Osteocyte (in vitro differentiated cells): ENCODE measurements at regions not wholly inside any gene's neighbourhood (a gene's known extent, or its start where the extent isn't known, plus 50 kb on each side); places are given as distances from the start of the nearest gene placed in this dataset.

ENCODE experiments used
- DNase-seq: peaks from one replicate; pipeline ENCODE4 v3.0.0; 2021; ENCODE audit warnings: mixed read lengths; ENCODE audit not compliant: unreplicated experiment; ENCODE audit errors: extremely low spot score
- H3K27ac Mint-ChIP-seq: one replicate; pipeline ENCODE4 v1.8.0; 2021; ENCODE audit warnings: mild to moderate bottlenecking, mixed read lengths; ENCODE audit not compliant: unreplicated experiment
- H3K27me3 Mint-ChIP-seq: one replicate; pipeline ENCODE4 v1.8.0; 2021; ENCODE audit warnings: mixed read lengths; ENCODE audit not compliant: unreplicated experiment
- H3K36me3 Mint-ChIP-seq: one replicate; pipeline ENCODE4 v1.8.0; 2021; ENCODE audit warnings: mixed read lengths; ENCODE audit not compliant: unreplicated experiment
- H3K4me1 Mint-ChIP-seq: one replicate; pipeline ENCODE4 v1.8.0; 2021; ENCODE audit warnings: mixed read lengths; ENCODE audit not compliant: unreplicated experiment
- H3K4me3 Mint-ChIP-seq: one replicate; pipeline ENCODE4 v1.8.0; 2021; ENCODE audit warnings: mild to moderate bottlenecking, moderate library complexity, mixed read lengths; ENCODE audit not compliant: unreplicated experiment
- H3K9me3 Mint-ChIP-seq: one replicate; pipeline ENCODE4 v1.8.0; 2021; ENCODE audit warnings: mixed read lengths; ENCODE audit not compliant: unreplicated experiment
- CTCF ChIP-seq: fragments of 200-600 bp; sonication (generic); IDR thresholded peaks from 2 replicates; pipeline ENCODE4 v1.5.0; 2021; ENCODE audit warnings: antibody characterized with exemption, mild to moderate bottlenecking, moderate library complexity

- no peak overlapping the region for H3K4me3 Mint-ChIP-seq
- H3K36me3 Mint-ChIP-seq, result peaks cover 2% of the 10 kb centered on the region
- H3K27ac Mint-ChIP-seq, result peak overlapping the region; percentile 31
- H3K4me1 Mint-ChIP-seq, result peaks cover 46% of the 10 kb centered on the region
- H3K27me3 Mint-ChIP-seq, result no peaks in the 10 kb centered on the region
- TF ChIP-seq CTCF, result no peak
- peaks cover 13% of the 10 kb centered on the region for H3K9me3 Mint-ChIP-seq
- no peak for DNase-seq
Observed at GRCh38 chr11:122186439-122187080, 70.5 kb upstream of the BLID start.

GRCh38 chr11:122183933-122184332 is 67.9 kb upstream of the BLID start:
- peaks cover 13% of the 10 kb centered on the region for H3K9me3 Mint-ChIP-seq
- no peaks in the 10 kb centered on the region for H3K27me3 Mint-ChIP-seq
- peaks cover 2% of the 10 kb centered on the region for H3K36me3 Mint-ChIP-seq
- no peak for TF ChIP-seq CTCF
- H3K4me1 Mint-ChIP-seq, result peaks cover 51% of the 10 kb centered on the region
- peak overlapping the region; percentile 55 for H3K27ac Mint-ChIP-seq
- DNase-seq, result no peak
- no peak overlapping the region for H3K4me3 Mint-ChIP-seq

DNA sequence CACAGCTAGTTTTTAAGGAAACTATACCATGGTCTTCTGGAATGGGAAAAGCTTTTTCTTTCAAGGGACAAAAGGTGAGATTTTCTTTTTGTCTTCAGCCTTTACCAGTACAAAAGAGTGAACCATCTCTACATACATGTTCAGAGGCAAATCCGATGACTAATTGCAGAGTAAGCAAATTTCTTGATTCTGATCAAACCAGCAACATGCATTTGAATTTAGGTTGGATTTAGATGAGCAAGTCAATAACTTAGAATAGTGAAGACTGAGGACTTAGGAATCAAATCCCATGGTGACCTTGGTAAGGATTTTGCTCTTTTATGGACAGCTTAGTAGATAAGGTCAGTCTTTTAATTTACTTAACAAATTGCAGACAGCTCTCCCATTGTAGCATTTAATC is 65.9 kb upstream of the BLID start:
- TF ChIP-seq CTCF, result no peak
- Mint-ChIP-seq H3K4me3 (no peak overlapping the region), H3K9me3 (peaks cover 13% of the 10 kb centered on the region), H3K36me3 (peaks cover 2% of the 10 kb centered on the region), H3K4me1 (peaks cover 60% of the 10 kb centered on the region), H3K27ac (peak overlapping the region; percentile 95), H3K27me3 (no peaks in the 10 kb centered on the region)
- DNase-seq, result no peak

- peaks cover 2% of the 10 kb centered on the region for H3K36me3 Mint-ChIP-seq
- peak overlapping the region; percentile 95 for H3K27ac Mint-ChIP-seq
- TF ChIP-seq CTCF, result no peak
Observed at GRCh38 chr11:122181372-122181771, 65.4 kb upstream of the BLID start.

GRCh38 chr11:122179961-122180834 is 64.2 kb upstream of the BLID start:
- H3K27me3 Mint-ChIP-seq, result no peaks in the 10 kb centered on the region
- peaks cover 77% of the 10 kb centered on the region for H3K4me1 Mint-ChIP-seq
- peaks cover 5% of the 10 kb centered on the region for H3K9me3 Mint-ChIP-seq
- H3K27ac Mint-ChIP-seq, result peak overlapping the region; percentile 95
- peak overlapping the region; percentile 79 for H3K4me3 Mint-ChIP-seq
- no peak for TF ChIP-seq CTCF
- peaks cover 2% of the 10 kb centered on the region for H3K36me3 Mint-ChIP-seq
- no peak for DNase-seq

More at GRCh38 chr11:122181372-122181771, 65.4 kb upstream of the BLID start:
- peaks cover 65% of the 10 kb centered on the region for H3K4me1 Mint-ChIP-seq
- no peaks in the 10 kb centered on the region for H3K27me3 Mint-ChIP-seq
- no peak overlapping the region for H3K4me3 Mint-ChIP-seq
- H3K9me3 Mint-ChIP-seq, result peaks cover 13% of the 10 kb centered on the region
- no peak for DNase-seq
